H1 (cell line): ENCODE measurements at regions not wholly inside any gene's neighbourhood (a gene's known extent, or its start where the extent isn't known, plus 50 kb on each side); places are given as distances from the start of the nearest gene placed in this dataset.

ENCODE experiments used
- CEBPB ChIP-seq: IDR thresholded peaks from 2 replicates; pipeline ENCODE4 v1.6.1; 2012; ENCODE audit warnings: low read depth, low read length
- CHD2 ChIP-seq: IDR thresholded peaks from 2 replicates; pipeline ENCODE4 v1.6.1; 2012; ENCODE audit warnings: low read length, improper control_type of control experiment
- CTCF ChIP-seq, 3 experiments: IDR thresholded peaks; 1 replicate in 2 of 3; 2 replicates in 1 of 3; pipeline versions ENCODE4 v1.5.1 to v1.6.1; 2011; ENCODE audit warnings: low read length in 3 of 3, mild to moderate bottlenecking in 3 of 3, inconsistent platforms in 2 of 3, low read depth in 1 of 3, moderate library complexity in 1 of 3; ENCODE audit not compliant: insufficient read depth in 1 of 3; ENCODE audit errors: control extremely low read depth in 1 of 3
- EP300 ChIP-seq, 2 experiments: IDR thresholded peaks; 1 replicate in 1 of 2; 2 replicates in 1 of 2; pipeline ENCODE4 v1.6.1; 2011 to 2012; ENCODE audit warnings: low read depth in 2 of 2, low read length in 2 of 2, mild to moderate bottlenecking in 2 of 2, borderline replicate concordance in 1 of 2, inconsistent platforms in 1 of 2, moderate library complexity in 1 of 2
- HDAC6 ChIP-seq: IDR thresholded peaks from one replicate; pipeline ENCODE4 v1.7.1; 2012; ENCODE audit warnings: low read depth, mild to moderate bottlenecking, inconsistent platforms, low read length, moderate library complexity
- JUND ChIP-seq: IDR thresholded peaks from 2 replicates; pipeline ENCODE4 v1.6.1; 2011; ENCODE audit warnings: mild to moderate bottlenecking, improper control_type of control experiment, low read length
- MAX ChIP-seq: IDR thresholded peaks from 2 replicates; pipeline ENCODE4 v1.6.1; 2012; ENCODE audit warnings: inconsistent platforms
- NRF1 ChIP-seq: IDR thresholded peaks from 2 replicates; pipeline ENCODE4 v1.6.1; 2011; ENCODE audit warnings: mild to moderate bottlenecking, low read depth, low read length, improper control_type of control experiment
- POLR2A ChIP-seq, 2 experiments: IDR thresholded peaks; 1 replicate in 1 of 2; 2 replicates in 1 of 2; pipeline ENCODE4 v1.6.1; 2011; ENCODE audit warnings: low read depth in 2 of 2, low read length in 2 of 2, mild to moderate bottlenecking in 2 of 2; ENCODE audit errors: control extremely low read depth in 1 of 2
- POLR2AphosphoS5 ChIP-seq: IDR thresholded peaks from 2 replicates; pipeline ENCODE4 v1.6.1; 2011; ENCODE audit warnings: low read depth, low read length
- SIN3A ChIP-seq, 2 experiments: IDR thresholded peaks in 1 of 2; conservative IDR thresholded peaks in 1 of 2; 2 replicates each; pipeline ENCODE4 v1.6.1; 2011 to 2012; ENCODE audit warnings: low read length in 2 of 2, improper control_type of control experiment in 1 of 2, low read depth in 1 of 2, mild to moderate bottlenecking in 1 of 2
- SRF ChIP-seq: IDR thresholded peaks from 2 replicates; pipeline ENCODE4 v1.6.1; 2011; ENCODE audit warnings: mild to moderate bottlenecking, low read depth, low read length, moderate library complexity
- TAF1 ChIP-seq: IDR thresholded peaks from 2 replicates; pipeline ENCODE4 v1.6.1; 2011; ENCODE audit warnings: mild to moderate bottlenecking, low read depth, low read length
- TEAD4 ChIP-seq: IDR thresholded peaks from 2 replicates; pipeline ENCODE4 v1.6.1; 2012; ENCODE audit warnings: low read depth, low read length, inconsistent platforms, mixed read lengths

GRCh38 chr3:106862067-106862466, 515.2 kb upstream of the CCDC54 start:
- TF ChIP-seq POLR2AphosphoS5 (no peak), SIN3A (conservative IDR thresholded peaks at IDR 0.05 in 1 of 2, IDR thresholded peaks at IDR 0.05 in 1 of 2; ENCODE audit: low read depth in 1 of 2, low read length in 2 of 2) (no peak), TEAD4 (no peak), CHD2 (no peak), TAF1 (no peak), POLR2A (IDR thresholded peaks at IDR 0.05; ENCODE audit: control extremely low read depth in 1 of 2, low read depth in 2 of 2, low read length in 2 of 2) (no peak), CTCF (IDR thresholded peaks at IDR 0.05; ENCODE audit: control extremely low read depth in 1 of 3, insufficient read depth in 1 of 3, low read depth in 1 of 3, low read length in 3 of 3) (no peak), JUND (no peak), EP300 (IDR thresholded peaks at IDR 0.05; ENCODE audit: borderline replicate concordance in 1 of 2, low read depth in 2 of 2, low read length in 2 of 2) (no peak), MAX (no peak), CEBPB (no peak), NRF1 (no peak), SRF (no peak), HDAC6 (no peak)
